Coronary artery (tissue), 2 donors: ENCODE measurements at regions not wholly inside any gene's neighbourhood (a gene's known extent, or its start where the extent isn't known, plus 50 kb on each side); places are given as distances from the start of the nearest gene placed in this dataset.

Source experiments
- DNase-seq: peaks from one replicate; pipeline ENCODE4 v3.0.0-alpha.2; 2017; ENCODE audit warnings: low spot score
- H3K27ac ChIP-seq, 2 donors: fragments of 200-600 bp; sonication (generic); one replicate each; pipeline ENCODE4 v1.5.1; 2016 to 2019
- H3K4me3 ChIP-seq: fragments of 200-600 bp; sonication (generic); 2 replicates; pipeline ENCODE4 v1.5.1; 2016; ENCODE audit warnings: mild to moderate bottlenecking, moderate library complexity
- CTCF ChIP-seq: fragments of 200-600 bp; sonication (generic); IDR thresholded peaks from one replicate; pipeline ENCODE4 v1.5.1; 2019; ENCODE audit warnings: antibody characterized with exemption

- H3K27ac ChIP-seq, result no peak overlapping the region
- TF ChIP-seq CTCF, result no peak
- no peak overlapping the region for H3K4me3 ChIP-seq
- no peak for DNase-seq
Measured at GRCh38 chr9:74333384-74334032, 163.6 kb upstream of the RORB start.

- Histone ChIP-seq H3K27ac (no peak overlapping the region), H3K4me3 (no peak overlapping the region)
- no peak for TF ChIP-seq CTCF
- DNase-seq, result no peak
Measured at GRCh38 chr9:74334271-74334670, 162.9 kb upstream of the RORB start.

GRCh38 chr9:74336161-74336560, 161.0 kb upstream of the RORB start:
- Histone ChIP-seq H3K4me3 (no peak overlapping the region), H3K27ac (no peak overlapping the region)
- TF ChIP-seq CTCF, result no peak
- DNase-seq, result no peak

- TF ChIP-seq CTCF, result no peak
- DNase-seq, result no peak
- Histone ChIP-seq H3K27ac (no peak overlapping the region), H3K4me3 (no peak overlapping the region)
Measured at GRCh38 chr9:74348777-74349176, 148.4 kb upstream of the RORB start.

GRCh38 chr9:74355107-74355506, 142.0 kb upstream of the RORB start:
- no peak overlapping the region for H3K27ac ChIP-seq
- TF ChIP-seq CTCF, result no peak

GRCh38 chr9:74357577-74357976, 139.6 kb upstream of the RORB start:
- no peak overlapping the region for H3K27ac ChIP-seq
- no peak for DNase-seq
- H3K4me3 ChIP-seq, result no peak overlapping the region
- TF ChIP-seq CTCF, result no peak

More at GRCh38 chr9:74355107-74355506, 142.0 kb upstream of the RORB start:
- no peak for DNase-seq
- no peak overlapping the region for H3K4me3 ChIP-seq

GRCh38 chr9:74358959-74359358, 138.2 kb upstream of the RORB start:
- DNase-seq, result no peak
- no peak overlapping the region for H3K27ac ChIP-seq
- no peak for TF ChIP-seq CTCF
- no peak overlapping the region for H3K4me3 ChIP-seq
